NCI-H2196 (cell line): ENCODE measurements at regions not wholly inside any gene's neighbourhood (a gene's known extent, or its start where the extent isn't known, plus 50 kb on each side); places are given as distances from the start of the nearest gene placed in this dataset.
"Not testable (repeated sequence)": the region's sequence is repeated elsewhere in the genome, so short reads cannot be mapped to it uniquely, and the experiment has no call there.

Experiments used
- DNase-seq: peaks from one replicate; lab custom pipeline; 2025; ENCODE audit not compliant: unreplicated experiment; lab: John Stamatoyannopoulos, UW

DNA sequence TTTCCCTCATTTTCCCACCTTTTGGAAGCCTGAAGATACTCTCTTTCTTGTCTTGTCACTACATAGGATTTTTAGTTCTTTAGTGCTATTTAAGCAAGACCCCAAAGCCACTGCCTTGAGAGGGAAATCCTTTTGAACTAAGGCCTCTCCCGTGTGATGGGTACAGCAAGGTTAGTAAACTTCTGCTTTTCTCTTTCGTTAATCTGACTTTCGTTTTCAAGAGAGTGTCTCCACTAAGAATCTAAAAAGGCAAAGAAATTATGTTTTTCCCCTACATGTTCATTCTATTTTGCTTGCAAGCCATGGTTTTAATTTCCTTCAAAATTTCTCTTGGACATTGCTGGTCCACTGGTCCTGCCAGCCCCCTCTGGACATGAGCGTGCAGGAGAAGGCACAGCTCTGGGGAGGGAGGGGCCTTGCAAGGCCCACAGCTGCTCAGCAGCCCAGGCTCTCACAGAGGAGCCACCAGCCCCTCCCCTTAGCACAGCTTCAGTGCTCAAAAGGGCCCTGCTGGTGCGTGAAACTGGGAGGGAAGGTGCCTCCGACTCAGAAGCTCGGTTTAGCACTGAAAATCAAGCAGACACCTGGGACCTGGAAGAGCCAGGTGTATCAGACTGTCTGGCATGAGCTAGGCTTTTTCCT lies 210.9 kb upstream of the GALNT2 start:
- DNase-seq: no peak

DNA sequence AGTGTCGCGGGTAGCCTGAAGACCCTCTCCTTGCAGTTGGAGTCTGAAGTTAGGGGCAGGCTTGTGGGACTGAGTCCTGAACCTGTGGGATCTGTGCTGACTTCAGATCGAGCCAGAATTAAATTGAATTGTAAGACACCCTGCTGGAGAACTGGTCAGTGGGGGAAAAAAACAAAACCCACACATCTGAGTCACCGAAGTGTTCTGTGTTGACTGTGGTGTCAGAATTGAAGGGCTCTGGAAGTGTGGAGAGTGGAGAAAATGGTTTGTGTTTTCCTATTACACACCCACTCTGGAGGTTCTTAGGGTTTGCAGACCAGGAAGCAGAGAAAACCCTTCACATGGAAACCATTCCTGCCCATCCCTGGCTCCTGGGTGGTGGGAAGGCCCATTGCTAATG lies 209.5 kb upstream of the GALNT2 start:
- no peak for DNase-seq

DNA sequence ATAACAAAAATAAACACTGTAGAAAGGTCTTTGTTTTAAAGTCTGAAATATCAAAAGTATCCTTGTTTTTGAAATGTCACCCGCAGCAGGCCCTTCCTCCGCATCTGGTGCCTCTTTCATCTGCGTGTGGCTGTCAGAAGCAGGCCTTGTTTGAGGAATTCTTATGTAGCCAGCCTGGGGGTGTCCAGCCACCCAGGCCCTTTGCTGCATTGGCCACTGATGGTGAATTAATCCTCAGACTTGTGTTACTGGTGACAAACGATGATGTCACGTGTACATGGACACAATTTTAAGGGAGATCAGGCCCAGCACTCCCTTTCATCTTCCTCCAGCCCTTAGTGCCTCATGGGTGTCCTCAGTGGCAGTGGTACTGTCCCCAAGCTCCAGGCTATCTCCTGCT lies 208.0 kb upstream of the GALNT2 start:
- DNase-seq: no peak

DNA sequence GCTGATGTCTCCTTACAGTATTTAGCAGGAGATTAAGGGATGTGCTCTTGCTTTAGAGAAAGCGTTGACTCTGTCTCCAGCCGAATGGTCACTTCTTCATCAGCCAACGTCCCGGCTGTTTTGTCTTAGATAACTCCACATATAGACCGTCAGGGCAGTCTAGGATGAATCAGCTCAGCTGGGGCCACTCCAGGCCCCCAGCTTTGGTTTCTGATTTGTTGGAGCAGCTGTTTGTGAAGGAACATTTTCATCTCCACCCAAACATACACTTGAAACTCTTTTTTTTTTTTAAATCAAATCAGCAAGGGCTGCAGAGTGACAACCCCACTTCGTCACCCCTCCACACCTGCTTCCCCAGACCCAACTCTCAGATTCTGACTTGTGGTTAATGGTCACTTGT lies 206.1 kb upstream of the GALNT2 start:
- no peak for DNase-seq

DNA sequence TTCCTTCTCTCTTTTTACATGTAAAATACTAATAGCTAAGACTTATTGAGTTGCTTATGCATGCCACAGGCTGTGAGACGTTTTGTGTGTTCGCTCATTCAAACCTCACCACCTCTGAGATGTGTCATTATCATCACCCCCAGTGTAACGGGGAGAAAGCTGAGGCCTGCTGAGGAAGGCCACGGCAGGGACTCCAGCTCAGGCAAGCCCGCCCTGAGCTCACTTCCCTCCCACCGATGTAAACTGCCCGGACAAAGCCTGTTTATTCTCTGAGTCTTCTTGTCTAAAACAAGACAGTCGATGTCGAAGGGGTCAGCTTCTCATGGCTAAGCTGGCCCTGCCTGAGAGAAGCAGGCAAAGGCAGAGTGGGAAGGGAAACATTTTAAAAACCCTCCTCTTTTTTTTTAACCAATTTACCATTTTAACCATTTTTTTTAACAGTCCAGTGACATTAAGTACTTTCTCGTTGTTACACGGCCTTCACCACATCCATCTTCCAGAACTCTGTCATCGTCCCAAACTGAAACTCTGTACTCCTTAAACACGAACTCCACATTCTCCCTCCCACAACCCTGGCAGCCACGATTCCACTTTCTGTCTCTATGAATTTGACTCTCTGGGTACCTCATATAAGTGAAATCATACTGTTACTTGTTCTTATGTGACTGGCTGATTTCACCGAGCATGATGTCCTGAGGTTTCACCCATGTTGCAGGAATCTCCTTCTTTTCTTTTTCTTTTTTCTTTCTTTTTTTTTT lies 204.8 kb upstream of the GALNT2 start:
- DNase-seq: no peak

DNA sequence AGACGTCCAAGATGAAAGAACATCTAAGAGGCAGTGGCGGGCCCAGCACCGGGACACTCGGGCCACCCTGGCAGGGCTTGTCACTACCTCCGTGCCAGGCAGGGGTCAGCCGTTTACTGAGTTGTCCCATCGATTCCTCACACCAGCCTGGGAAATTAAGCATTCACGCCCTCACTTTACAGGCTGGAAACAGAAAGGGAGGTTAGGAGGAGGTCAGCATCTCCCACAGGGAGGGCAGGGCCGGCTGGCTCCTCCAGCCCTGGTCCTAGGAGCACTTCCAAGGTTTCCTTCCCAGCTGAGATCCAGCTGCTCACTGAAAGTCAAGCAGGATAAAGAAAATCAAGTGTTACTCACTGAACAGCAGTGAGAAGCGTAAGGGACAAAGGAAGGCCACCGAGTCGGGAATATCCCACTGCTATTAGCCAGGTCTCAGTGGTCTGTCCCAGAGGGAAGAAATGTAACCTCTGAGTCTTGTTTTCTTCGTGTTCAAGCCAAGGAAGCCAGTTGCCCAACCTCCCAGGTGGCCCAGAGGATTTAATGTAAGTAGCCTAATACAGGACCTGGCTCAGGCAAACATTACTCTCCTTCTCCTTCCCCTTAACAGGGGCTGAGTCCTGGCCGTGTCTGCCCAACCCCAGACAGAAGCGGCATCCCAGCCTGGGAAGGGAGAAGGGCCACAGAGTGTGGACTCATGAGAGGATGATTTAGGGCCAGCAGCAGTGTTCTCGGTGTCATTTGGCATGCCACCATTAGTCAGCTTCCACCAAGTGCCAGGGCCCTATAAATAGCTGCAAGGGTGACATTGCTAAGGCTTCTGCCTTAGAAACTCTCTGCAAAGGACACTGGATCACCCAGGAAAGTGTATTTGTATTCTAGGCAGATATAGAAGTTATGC lies 203.1 kb upstream of the GALNT2 start:
- no peak for DNase-seq

DNA sequence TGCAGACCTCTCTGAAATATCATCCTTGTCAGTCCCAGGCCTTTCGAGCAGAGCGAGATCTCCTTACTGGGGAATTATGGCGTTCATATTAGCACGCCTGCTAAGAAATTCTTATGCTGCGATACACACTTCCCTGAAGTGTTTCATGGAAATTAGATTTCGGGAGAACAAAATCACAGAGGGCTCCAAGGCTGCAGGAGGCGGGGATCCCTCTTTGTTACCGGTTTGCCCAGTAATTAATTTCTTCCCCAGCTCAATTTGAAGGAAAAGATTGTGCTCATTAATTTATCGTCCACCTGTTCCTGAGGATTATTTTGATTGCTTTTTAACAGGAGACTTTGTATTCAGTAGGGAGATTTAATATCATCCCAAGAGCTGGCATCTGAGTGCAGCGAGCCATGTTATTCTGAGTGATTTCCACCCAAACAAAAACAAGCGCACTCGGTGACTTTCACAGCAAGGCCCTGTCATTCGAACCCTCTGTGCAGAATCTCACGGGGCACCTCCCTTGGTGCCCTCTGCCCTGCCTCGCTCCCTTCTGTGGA lies 202.3 kb upstream of the GALNT2 start:
- no peak for DNase-seq

DNA sequence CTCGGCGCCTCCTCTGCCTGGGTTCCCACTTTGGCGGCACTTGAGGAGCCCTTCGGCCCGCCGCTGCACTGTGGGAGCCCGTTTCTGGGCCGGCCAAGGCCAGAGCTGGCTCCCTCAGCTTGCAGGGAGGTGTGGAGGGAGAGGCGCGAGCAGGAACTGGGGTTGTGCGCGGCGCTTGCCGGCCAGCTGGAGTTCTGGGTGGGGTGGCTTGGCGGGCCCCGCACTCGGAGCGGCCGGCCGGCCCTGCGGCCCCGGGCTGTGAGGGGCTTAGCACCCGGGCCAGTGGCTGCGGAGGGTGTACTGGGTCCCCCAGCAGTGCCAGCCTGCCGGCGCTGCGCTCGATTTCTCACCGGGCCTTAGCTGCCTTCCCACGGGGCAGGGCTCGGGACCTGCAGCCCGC lies 201.7 kb upstream of the GALNT2 start:
- DNase-seq: not testable (repeated sequence)

DNA sequence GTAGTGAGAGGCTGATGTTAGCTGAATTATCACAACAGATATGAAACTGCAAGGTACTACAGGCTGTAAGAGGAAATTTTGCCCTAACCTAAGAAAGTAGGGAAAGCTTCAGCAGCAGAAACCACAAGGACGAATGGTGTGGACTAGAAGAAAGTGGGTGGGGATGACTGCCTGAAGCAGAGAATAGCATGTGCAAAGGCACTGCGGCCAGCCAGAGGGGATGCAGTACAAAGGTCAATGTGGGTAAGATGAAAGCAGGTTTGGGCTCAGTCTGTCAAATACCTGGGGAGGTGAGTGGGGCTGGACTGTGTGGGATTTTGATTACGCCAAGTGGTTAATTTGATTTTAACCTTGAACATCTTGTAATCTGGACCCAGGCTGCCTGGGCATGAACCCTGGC lies 199.3 kb upstream of the GALNT2 start:
- DNase-seq: no peak

DNA sequence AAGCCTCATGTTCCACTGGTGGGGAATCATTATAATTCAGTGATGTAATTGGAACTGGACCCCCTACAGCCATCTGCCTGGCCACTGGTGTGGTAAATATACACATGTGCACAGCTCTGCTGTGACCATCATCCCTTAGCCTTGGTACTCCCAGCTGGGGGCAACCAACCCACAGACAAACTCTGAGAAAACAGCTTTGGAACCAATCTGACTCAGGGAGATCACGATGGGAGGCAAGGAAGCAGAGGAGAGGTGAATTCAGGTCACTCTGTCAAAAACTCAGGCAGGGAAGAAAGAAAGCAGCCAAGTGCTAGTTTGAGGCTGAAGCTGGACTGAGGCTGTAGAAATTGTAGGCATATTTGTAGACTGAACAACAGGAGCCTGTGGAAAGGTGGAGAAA lies 197.8 kb upstream of the GALNT2 start:
- no peak for DNase-seq

DNA sequence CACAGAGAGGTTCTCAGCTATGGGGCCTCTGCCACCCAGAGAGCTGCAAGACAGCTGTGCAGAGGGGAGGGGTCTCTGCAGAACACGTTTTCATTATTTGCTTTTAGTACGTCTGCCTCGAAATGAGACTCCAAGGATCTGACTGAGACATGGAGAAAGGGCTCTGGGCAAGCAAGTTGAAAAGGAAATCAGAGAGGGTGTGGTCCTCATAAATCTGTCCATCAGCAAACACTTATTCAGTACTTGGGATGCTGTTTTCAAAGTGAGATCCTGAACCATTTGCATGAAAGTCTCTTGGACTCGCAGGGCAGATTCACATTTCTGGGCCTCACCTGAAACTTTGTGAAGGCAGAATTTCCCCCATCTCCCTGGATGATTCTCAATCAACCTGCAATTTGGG lies 197.4 kb upstream of the GALNT2 start:
- no peak for DNase-seq

DNA sequence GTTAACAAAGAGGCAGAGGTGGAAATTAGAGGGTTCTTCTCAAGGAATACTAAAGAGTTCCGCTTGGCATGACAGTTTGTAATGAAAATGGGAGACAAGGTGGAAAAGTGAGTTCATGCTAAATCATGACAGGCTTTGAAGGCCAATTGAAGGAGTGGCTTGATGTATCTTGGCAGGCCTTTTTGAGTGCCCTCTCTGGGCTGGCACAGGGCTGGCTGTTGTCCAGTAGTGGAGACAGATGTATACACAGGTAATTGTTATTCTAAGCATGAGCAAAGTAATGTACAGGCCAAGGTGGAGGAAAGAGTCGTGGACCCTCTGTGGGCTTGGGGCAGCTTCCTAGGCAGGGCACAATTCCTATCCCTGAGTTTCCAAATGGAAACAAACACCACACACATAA lies 196.7 kb upstream of the GALNT2 start:
- peak; percentile 21 for DNase-seq

DNA sequence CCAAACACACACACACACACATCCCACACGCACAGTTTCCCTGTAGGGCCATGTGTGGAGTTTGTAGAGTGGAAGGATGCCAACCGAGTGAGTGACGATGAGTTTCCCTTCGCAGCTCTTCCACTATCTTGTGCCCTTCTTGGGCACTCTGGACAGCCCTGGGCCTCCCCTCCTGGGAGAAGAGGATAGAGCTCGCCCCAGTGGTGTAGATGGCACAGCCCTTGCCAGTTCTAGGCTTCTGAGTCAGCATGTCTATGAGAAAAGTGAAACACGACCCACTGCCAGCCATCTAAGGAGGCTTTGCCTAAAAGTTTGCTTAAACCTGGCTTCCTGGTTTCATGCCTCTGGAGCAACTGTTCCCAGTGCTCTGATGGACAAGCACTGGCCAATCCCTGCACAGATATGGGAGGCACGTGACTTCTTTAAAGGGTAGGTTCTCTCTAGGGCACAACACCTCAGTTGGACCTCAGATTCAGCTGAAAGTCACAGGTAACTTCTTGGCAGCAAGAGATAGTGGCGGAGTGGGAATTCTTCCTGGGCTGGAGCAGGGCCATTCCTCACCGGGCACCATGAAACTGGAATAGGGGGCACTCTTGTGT lies 195.9 kb upstream of the GALNT2 start:
- DNase-seq: peak; percentile 19

DNA sequence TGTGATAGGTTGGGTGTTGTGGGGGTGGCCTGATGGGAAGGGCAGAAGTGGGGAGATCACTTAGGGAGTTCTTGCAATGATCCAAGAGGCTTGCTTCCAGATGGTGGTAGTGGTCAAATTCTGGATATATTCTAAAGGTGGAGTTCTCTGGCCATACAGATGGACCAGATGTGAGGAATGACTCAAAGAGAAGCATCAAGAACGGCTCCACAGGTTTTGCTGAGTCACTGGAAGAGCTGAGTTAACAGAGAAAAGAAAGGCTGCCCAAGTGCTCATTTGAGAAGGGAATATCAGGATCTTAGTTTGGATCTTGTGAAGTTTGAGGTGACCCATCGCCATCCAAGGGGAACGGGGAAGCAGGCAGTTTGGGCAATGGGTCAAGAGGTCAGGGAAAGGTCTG lies 192.9 kb upstream of the GALNT2 start:
- DNase-seq: no peak

DNA sequence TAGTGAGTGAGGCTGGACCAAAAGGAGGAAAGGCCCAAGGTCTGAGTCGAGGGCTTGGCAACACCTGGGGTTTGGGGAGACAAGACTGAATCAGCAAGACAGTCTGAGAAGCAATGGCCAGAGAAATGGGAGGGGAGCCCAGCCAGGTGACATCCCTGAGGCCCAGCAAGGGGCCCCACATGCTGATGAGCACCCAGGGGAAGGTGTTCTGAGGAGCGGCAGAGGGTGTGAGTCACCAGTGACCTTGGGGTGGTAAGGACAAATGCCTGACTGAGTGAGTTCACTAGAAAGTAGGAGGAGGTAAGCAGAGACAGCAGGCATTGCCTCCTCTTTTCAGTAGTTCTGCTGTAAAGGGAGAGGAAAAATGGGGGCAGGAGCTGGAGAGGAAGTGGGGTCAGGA lies 192.4 kb upstream of the GALNT2 start:
- no peak for DNase-seq

DNA sequence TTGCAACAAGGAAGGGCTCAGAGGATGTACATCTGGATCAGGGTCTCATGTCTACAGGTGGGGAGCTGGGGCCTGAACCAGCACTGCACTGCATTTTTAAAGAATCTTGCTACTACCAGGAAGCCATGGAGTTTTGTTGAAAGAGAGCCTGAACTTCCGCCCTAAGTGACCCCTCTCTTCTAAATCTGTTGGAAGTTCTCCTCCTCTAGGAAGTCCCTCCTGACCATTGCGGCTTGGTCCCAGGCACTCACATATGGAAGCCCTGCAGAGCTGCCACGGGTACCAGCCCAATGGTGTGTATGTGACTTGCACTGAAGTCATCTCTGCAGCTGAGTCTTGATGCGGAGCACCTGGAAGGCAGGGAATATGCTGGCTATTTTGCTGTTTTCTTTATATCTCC lies 192.0 kb upstream of the GALNT2 start:
- DNase-seq: no peak

DNA sequence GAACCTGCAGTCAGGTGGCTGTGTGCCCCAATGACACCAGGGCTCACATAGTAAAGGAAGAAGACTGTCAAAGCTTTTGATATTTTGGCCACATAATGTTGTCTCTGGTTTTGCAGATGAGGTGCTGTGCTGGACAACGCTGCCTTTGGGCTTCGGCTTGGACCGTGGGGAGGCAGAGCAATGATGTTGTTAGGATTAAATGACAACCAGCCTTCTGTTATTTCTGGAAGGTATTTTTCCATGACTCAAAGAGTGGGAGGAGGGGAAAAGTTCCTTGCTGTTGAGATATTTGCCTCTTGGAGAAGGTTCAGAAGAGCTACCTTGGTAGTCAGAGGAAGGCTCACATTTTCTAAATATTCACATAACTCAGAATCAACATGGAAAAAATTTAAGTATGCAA lies 187.3 kb upstream of the GALNT2 start:
- no peak for DNase-seq

DNA sequence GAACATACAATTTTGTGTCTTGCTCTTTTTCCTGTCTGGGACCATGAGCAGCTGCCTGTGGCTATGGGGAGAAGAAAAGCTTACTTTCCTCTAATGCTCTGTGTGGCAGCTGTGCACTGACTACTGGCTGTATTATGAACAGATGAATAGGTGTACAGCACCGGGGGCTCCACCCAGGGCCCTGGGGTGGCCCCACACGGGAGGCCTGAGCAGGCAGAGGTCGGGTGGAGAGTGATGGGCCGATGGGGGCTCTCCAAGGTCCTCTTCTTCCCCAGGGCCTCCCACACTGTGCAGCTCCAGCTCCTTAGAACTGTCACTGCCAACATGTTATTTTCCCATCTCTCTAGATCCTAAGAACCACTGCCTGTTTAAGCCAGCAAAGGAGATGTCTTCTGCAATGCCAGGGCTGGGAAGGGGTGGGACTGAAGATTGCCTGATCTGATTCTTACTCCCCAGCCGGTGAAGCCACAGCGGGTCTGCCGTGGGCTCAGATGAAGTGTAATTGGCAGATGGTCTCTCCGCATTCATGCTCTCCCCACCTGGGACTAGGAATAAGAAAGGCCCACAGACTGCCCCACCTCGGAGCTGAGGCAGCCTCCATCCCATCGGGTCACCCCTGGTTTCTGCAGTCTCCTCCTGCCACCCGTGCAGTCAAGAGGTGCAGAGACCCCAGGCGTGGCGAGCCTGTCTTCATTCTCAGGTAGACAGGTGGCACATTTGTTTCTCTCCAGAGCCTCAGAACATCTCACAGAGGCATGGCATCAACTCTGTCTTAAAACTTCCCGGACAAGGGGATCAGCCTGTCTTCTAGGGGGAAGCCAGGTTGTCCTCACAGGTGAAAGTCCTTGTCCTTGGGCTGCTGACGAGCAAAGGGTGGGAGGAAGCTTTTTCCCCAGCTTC lies 186.5 kb upstream of the GALNT2 start:
- DNase-seq: no peak

DNA sequence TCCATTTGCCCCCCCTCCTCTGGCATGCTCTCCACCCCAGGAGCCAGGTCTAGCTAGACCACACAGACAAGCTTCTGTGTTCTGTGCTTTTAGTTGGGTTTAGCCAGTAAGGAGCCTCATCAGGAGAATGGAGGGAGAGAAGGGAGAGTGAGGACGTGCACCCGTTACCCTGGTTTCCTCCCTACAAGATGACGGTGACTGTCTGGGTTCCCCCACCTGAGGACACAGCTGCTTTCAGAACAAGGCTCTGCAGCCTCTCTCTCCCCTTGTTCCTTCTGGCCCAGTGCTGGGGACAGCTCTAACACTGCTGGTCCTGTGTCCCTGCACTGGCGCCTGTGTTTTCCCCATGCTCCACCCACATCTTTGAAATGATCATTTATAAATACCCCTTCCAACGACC lies 184.4 kb upstream of the GALNT2 start:
- no peak for DNase-seq

DNA sequence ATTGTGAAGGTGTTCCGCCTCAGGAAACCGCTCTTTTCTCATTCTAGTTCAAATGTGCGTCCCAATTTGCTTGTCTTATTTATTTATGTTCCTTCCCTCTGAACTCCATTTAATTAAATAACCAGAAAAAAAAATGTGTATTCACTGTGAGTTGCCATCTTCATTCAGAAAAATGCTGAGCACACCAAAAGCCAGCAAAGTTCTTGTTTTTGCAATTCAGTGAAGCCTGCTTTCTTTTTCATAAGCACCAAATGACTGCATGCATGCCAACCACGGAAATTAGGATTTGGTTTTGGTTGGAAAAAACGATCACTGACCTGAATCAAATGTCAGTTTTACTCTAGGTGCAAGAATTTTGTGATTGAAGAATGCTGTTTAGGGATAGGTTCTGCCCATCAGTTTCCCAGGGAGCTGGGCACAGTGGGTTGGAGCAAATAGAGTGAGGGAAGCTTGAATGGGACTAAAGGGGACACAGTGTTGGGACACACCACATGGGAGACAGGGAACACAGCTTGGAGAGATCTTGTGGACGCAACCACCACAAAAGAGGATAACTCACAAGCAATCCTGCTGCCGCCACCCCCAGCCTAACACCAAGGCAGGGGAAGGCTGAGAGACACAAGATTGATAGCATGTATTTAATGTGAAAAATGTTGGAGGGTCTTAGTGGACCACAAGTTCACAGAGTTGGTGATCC lies 183.4 kb upstream of the GALNT2 start:
- DNase-seq: no peak
